ENCODE measurements at regions not wholly inside any gene's neighbourhood (a gene's known extent, or its start where the extent isn't known, plus 50 kb on each side); places are given as distances from the start of the nearest gene placed in this dataset.
A peak's percentile ranks its signal among the peaks of the same experiment; 100 is the strongest.

GRCh38 chr2:240227538-240228428, 87.3 kb upstream of the OTOS start:
- no peak for DNase-seq

- DNase-seq: no peak
Measured at GRCh38 chr2:240229005-240229404, 88.5 kb upstream of the OTOS start.

- no peak for DNase-seq
Measured at GRCh38 chr2:240229603-240230235, 89.3 kb upstream of the OTOS start.

GRCh38 chr2:240230291-240230931, 90.0 kb upstream of the OTOS start:
- DNase-seq: no peak

GRCh38 chr2:240231838-240232244, 91.4 kb upstream of the OTOS start:
- DNase-seq: peak in 1 of 5 donors; percentile 3

- DNase-seq: peak in 1 of 5 donors; percentile 5
Measured at GRCh38 chr2:240232264-240232915, 91.9 kb upstream of the OTOS start.

- peak; percentile 44 to 67 (median 59) for DNase-seq
Measured at GRCh38 chr2:240232961-240233884, 92.8 kb upstream of the OTOS start.

- DNase-seq: peak in 1 of 5 donors; percentile 10
Measured at GRCh38 chr2:240233885-240234502, 93.5 kb upstream of the OTOS start.

- peak in 1 of 5 donors; percentile 4 for DNase-seq
Measured at GRCh38 chr2:240234503-240234951, 94.1 kb upstream of the OTOS start.

GRCh38 chr2:240235149-240235803, 94.8 kb upstream of the OTOS start:
- DNase-seq: peak in 1 of 5 donors; percentile 8

- DNase-seq: peak in 1 of 5 donors; percentile 4
Measured at GRCh38 chr2:240235811-240236210, 95.4 kb upstream of the OTOS start.

GRCh38 chr2:240236217-240237111, 96.0 kb upstream of the OTOS start:
- DNase-seq: peak in 1 of 5 donors; percentile 3

GRCh38 chr2:240237609-240238174, 97.2 kb upstream of the OTOS start:
- DNase-seq: no peak

GRCh38 chr2:240238201-240238600, 97.7 kb upstream of the OTOS start:
- DNase-seq: no peak

GRCh38 chr2:240238786-240239185, 98.3 kb upstream of the OTOS start:
- no peak for DNase-seq

GRCh38 chr2:240239325-240239724, 98.9 kb upstream of the OTOS start:
- DNase-seq: no peak

GRCh38 chr2:240240017-240240734, 99.7 kb upstream of the OTOS start:
- DNase-seq: no peak

GRCh38 chr2:240240781-240241180, 100.3 kb upstream of the OTOS start:
- DNase-seq: no peak

- DNase-seq: no peak
Measured at GRCh38 chr2:240241572-240241971, 101.1 kb upstream of the OTOS start.
